ENCODE measurements at regions not wholly inside any gene's neighbourhood (a gene's known extent, or its start where the extent isn't known, plus 50 kb on each side); places are given as distances from the start of the nearest gene placed in this dataset.

- H3K9me3 ChIP-seq (ENCODE audit: control insufficient read depth, low read length), result no peaks in the 10 kb centered on the region
- no peak for TF ChIP-seq CTCF (conservative IDR thresholded peaks at IDR 0.05)
- H3K27me3 ChIP-seq (ENCODE audit: control insufficient read depth, insufficient read depth, low read length, poor library complexity, severe bottlenecking), result no peaks in the 10 kb centered on the region
- Mint-ChIP-seq H3K4me3 (no peak overlapping the region), H3K36me3 (ENCODE audit: low read depth) (no peaks in the 10 kb centered on the region), H3K9me3 (no peaks in the 10 kb centered on the region), H3K4me1 (peaks cover 8% of the 10 kb centered on the region), H3K27me3 (ENCODE audit: insufficient read depth) (no peaks in the 10 kb centered on the region), H3K27ac (no peak overlapping the region)
- 88 to 100% methylated on average over 1 of the region's 1 CpG for WGBS, 2 experiments (ENCODE audit: insufficient coverage in 1 of 2, insufficient read length in 1 of 2)
- H3K4me3 ChIP-seq (ENCODE audit: low read length), result no peak overlapping the region
- H3K27ac ChIP-seq (ENCODE audit: low read depth, low read length), result no peak overlapping the region
- no peak overlapping the region for H3K9ac ChIP-seq (ENCODE audit: extremely low read depth, low read length, poor library complexity, severe bottlenecking)
- peaks cover 5% of the 10 kb centered on the region for H3K4me1 ChIP-seq (ENCODE audit: control insufficient read depth, insufficient read depth, low read length)
- no peak for DNase-seq
- no peaks in the 10 kb centered on the region for H3K36me3 ChIP-seq (ENCODE audit: control insufficient read depth, insufficient read depth, low read length)
These were observed 655.2 kb downstream of the LMO4 start for GRCh38 chr1:87983841-87984240.

DNA sequence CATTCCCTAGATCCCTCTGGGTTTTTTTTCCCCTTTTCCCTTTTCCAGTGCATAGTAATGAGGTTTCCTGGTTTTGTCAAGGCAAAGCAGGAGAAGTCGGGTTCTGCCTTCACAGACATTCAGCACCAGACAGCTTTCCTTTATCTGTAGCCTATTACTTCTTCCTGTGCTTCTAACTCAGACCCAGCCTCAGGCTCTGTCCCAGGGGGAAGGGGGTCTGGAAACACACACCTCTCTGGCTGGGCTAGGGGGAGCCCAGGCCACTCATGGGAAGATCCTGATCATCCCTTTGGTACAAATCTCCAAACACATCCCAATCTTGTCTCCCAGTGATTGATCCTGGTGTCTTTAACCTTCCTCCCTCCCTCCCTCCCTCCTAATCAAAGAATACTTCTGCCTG lies 656.4 kb downstream of the LMO4 start:
- Histone ChIP-seq H3K4me1 (ENCODE audit: control insufficient read depth, insufficient read depth, low read length) (peaks cover 5% of the 10 kb centered on the region), H3K36me3 (ENCODE audit: control insufficient read depth, insufficient read depth, low read length) (no peaks in the 10 kb centered on the region), H3K9me3 (ENCODE audit: control insufficient read depth, low read length) (no peaks in the 10 kb centered on the region), H3K27me3 (ENCODE audit: control insufficient read depth, insufficient read depth, low read length, poor library complexity, severe bottlenecking) (no peaks in the 10 kb centered on the region), H3K4me3 (ENCODE audit: low read length) (no peak overlapping the region), H3K27ac (ENCODE audit: low read depth, low read length) (no peak overlapping the region), H3K9ac (ENCODE audit: extremely low read depth, low read length, poor library complexity, severe bottlenecking) (no peak overlapping the region)
- Mint-ChIP-seq H3K9me3 (no peaks in the 10 kb centered on the region), H3K27ac (no peak overlapping the region), H3K4me3 (no peak overlapping the region), H3K4me1 (peaks cover 8% of the 10 kb centered on the region), H3K27me3 (ENCODE audit: insufficient read depth) (no peaks in the 10 kb centered on the region), H3K36me3 (ENCODE audit: low read depth) (no peaks in the 10 kb centered on the region)
- no peak for TF ChIP-seq CTCF (conservative IDR thresholded peaks at IDR 0.05)
- 82 to 100% methylated on average over 1 of the region's 1 CpG for WGBS, 2 experiments (ENCODE audit: insufficient coverage in 1 of 2, insufficient read length in 1 of 2)
- no peak for DNase-seq

DNA sequence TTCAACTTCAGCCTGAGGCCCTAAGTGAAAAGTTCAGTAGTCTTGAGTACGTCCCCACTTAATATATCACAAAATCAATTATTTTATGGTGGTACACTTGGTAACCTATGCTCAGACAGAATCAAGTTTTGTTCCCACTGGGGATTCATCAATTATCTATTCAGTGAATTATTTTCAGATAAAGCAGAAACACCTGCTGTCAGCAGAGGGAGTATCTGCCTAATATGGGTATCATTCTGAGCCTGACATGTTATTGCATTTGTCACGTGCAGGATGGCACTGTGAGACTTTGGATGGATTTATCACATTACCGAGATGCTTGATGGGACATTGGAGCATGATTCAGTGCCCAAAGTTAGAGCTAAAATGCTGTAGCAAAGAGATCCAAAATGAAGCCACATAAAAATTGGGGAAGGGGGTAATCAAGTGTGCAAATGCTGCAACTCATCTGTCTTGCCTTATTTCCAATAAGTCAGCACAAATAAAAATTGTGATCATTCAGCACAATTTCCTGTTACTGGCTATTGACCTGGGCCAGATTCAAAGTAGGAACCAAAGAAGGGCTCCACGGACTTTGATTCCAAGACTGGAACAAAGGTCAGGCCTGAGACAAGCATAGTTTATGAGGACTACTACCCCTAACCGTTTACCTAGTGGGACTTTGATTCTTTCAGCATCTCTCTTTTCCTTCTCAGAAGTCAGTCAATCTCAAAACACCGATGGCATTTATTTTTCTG lies 657.6 kb downstream of the LMO4 start:
- H3K9me3 ChIP-seq (ENCODE audit: control insufficient read depth, low read length), result no peaks in the 10 kb centered on the region
- no peak for DNase-seq
- H3K9me3 Mint-ChIP-seq, result no peaks in the 10 kb centered on the region
- no peak overlapping the region for H3K9ac ChIP-seq (ENCODE audit: extremely low read depth, low read length, poor library complexity, severe bottlenecking)
- H3K4me3 ChIP-seq (ENCODE audit: low read length), result no peak overlapping the region
- no peak overlapping the region for H3K27ac ChIP-seq (ENCODE audit: low read depth, low read length)
- WGBS, 2 experiments (ENCODE audit: insufficient coverage in 1 of 2, insufficient read length in 1 of 2), result 89 to 93% methylated on average over 5 to 6 of the region's 6 CpGs
- H3K36me3 Mint-ChIP-seq (ENCODE audit: low read depth), result no peaks in the 10 kb centered on the region
- TF ChIP-seq CTCF (conservative IDR thresholded peaks at IDR 0.05), result peak; percentile 23
- H3K4me1 ChIP-seq (ENCODE audit: control insufficient read depth, insufficient read depth, low read length), result peaks cover 5% of the 10 kb centered on the region
- no peak overlapping the region for H3K27ac Mint-ChIP-seq
- H3K36me3 ChIP-seq (ENCODE audit: control insufficient read depth, insufficient read depth, low read length), result no peaks in the 10 kb centered on the region
- H3K4me3 Mint-ChIP-seq, result no peak overlapping the region
- no peaks in the 10 kb centered on the region for H3K27me3 Mint-ChIP-seq (ENCODE audit: insufficient read depth)
- H3K4me1 Mint-ChIP-seq, result peaks cover 4% of the 10 kb centered on the region
- no peaks in the 10 kb centered on the region for H3K27me3 ChIP-seq (ENCODE audit: control insufficient read depth, insufficient read depth, low read length, poor library complexity, severe bottlenecking)
